HepG2 (cell line): ENCODE measurements at regions not wholly inside any gene's neighbourhood (a gene's known extent, or its start where the extent isn't known, plus 50 kb on each side); places are given as distances from the start of the nearest gene placed in this dataset.

Experiments
- AGO1 ChIP-seq: fragments of 200-400 bp; formaldehyde crosslinking; IDR thresholded peaks from 2 replicates; pipeline ENCODE4 v1.6.1; 2017; ENCODE audit warnings: mild to moderate bottlenecking, low read depth, low read length, moderate library complexity; ENCODE audit not compliant: poor library complexity, severe bottlenecking
- BRCA1 ChIP-seq: sonication (generic); formaldehyde crosslinking; IDR thresholded peaks from 2 replicates; pipeline ENCODE4 v1.4.0; 2020; ENCODE audit warnings: missing genetic modification reagents
- FOSL2 ChIP-seq: sonication (generic); formaldehyde crosslinking; IDR thresholded peaks from 2 replicates; pipeline ENCODE4 v1.4.0; 2020; ENCODE audit warnings: missing genetic modification reagents
- MYNN ChIP-seq: sonication (generic); formaldehyde crosslinking; IDR thresholded peaks from 2 replicates; pipeline ENCODE4 v1.4.0; 2020; ENCODE audit warnings: mild to moderate bottlenecking, low read depth, missing genetic modification reagents
- SATB2 ChIP-seq: sonication (generic); formaldehyde crosslinking; IDR thresholded peaks from 2 replicates; pipeline ENCODE4 v1.5.0; 2020; ENCODE audit warnings: missing genetic modification reagents
- SRF ChIP-seq: IDR thresholded peaks from 2 replicates; pipeline ENCODE4 v1.6.1; 2011; ENCODE audit warnings: mild to moderate bottlenecking, low read depth, low read length, moderate library complexity
- TAF15 ChIP-seq: fragments of 200-400 bp; formaldehyde crosslinking; IDR thresholded peaks from one replicate; pipeline ENCODE4 v1.6.1; 2018; ENCODE audit warnings: mild to moderate bottlenecking, low read depth, low read length; ENCODE audit not compliant: poor library complexity, severe bottlenecking
- TF ChIP-seq, protein P1 (sequence below): sonication (generic); formaldehyde crosslinking; IDR thresholded peaks from 2 replicates; pipeline ENCODE4 v1.5.0; 2020; ENCODE audit warnings: mild to moderate bottlenecking, missing genetic modification reagents, moderate library complexity
- TF ChIP-seq, protein P2 (sequence below), 2 experiments: IDR thresholded peaks; 2 replicates each; pipeline ENCODE4 v1.6.1; 2011 to 2012; ENCODE audit warnings: low read length in 2 of 2, borderline replicate concordance in 1 of 2, low read depth in 1 of 2, mild to moderate bottlenecking in 1 of 2, moderate library complexity in 1 of 2

DNA sequence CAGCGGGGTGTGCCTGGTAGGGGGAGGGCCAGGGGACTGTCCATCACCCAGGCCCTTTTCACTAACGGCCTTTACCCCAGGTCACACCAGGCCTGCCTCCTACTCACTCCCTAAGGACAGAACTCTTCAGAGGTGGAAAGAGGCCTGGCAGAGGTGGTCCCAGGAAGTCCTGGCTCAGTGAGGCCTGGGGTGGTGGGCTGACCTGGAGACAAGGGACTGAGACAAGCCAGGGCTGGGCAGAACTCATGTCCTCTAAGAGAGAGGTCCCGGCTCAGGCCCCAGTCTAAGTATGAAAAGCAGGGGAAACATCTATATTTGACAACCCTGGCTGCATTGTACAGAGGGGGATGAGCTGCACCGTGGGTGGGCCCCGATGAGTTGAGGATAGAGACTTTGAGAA is 65.9 kb upstream of the TEX51 start:
- TF ChIP-seq SATB2: no peak
- no peak for TF ChIP-seq AGO1
- TF ChIP-seq SRF: no peak
- TF ChIP-seq, protein P1, sequence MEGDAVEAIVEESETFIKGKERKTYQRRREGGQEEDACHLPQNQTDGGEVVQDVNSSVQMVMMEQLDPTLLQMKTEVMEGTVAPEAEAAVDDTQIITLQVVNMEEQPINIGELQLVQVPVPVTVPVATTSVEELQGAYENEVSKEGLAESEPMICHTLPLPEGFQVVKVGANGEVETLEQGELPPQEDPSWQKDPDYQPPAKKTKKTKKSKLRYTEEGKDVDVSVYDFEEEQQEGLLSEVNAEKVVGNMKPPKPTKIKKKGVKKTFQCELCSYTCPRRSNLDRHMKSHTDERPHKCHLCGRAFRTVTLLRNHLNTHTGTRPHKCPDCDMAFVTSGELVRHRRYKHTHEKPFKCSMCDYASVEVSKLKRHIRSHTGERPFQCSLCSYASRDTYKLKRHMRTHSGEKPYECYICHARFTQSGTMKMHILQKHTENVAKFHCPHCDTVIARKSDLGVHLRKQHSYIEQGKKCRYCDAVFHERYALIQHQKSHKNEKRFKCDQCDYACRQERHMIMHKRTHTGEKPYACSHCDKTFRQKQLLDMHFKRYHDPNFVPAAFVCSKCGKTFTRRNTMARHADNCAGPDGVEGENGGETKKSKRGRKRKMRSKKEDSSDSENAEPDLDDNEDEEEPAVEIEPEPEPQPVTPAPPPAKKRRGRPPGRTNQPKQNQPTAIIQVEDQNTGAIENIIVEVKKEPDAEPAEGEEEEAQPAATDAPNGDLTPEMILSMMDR (CRISPR knock-in tag): no peak
- TF ChIP-seq, protein P2, sequence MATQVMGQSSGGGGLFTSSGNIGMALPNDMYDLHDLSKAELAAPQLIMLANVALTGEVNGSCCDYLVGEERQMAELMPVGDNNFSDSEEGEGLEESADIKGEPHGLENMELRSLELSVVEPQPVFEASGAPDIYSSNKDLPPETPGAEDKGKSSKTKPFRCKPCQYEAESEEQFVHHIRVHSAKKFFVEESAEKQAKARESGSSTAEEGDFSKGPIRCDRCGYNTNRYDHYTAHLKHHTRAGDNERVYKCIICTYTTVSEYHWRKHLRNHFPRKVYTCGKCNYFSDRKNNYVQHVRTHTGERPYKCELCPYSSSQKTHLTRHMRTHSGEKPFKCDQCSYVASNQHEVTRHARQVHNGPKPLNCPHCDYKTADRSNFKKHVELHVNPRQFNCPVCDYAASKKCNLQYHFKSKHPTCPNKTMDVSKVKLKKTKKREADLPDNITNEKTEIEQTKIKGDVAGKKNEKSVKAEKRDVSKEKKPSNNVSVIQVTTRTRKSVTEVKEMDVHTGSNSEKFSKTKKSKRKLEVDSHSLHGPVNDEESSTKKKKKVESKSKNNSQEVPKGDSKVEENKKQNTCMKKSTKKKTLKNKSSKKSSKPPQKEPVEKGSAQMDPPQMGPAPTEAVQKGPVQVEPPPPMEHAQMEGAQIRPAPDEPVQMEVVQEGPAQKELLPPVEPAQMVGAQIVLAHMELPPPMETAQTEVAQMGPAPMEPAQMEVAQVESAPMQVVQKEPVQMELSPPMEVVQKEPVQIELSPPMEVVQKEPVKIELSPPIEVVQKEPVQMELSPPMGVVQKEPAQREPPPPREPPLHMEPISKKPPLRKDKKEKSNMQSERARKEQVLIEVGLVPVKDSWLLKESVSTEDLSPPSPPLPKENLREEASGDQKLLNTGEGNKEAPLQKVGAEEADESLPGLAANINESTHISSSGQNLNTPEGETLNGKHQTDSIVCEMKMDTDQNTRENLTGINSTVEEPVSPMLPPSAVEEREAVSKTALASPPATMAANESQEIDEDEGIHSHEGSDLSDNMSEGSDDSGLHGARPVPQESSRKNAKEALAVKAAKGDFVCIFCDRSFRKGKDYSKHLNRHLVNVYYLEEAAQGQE (IDR thresholded peaks at IDR 0.05; ENCODE audit: borderline replicate concordance in 1 of 2, low read depth in 1 of 2, low read length in 2 of 2): no peak
- no peak for TF ChIP-seq TAF15
- TF ChIP-seq FOSL2 (CRISPR knock-in tag): no peak
- TF ChIP-seq MYNN (CRISPR knock-in tag): no peak
- TF ChIP-seq BRCA1: no peak
